K562 (cell line): ENCODE measurements at regions not wholly inside any gene's neighbourhood (a gene's known extent, or its start where the extent isn't known, plus 50 kb on each side); places are given as distances from the start of the nearest gene placed in this dataset.

ENCODE experiments used
- ATAC-seq: fragments of 200-7000 bp; cut with Tn5 transposase; 3 replicates; pipeline ENCODE4 v1.9.1; 2020; ENCODE audit warnings: moderate library complexity
- BruUV-seq: library from RNA; stranded (reverse); fragments of 400-500 nt; replicated peaks from 2 replicates; lab custom pipeline; 2021; lab: Mats Ljungman, UMichigan
- CTCF ChIA-PET: fragments of 300-600 bp; formaldehyde crosslinking; extraction: SDS; loops from one replicate; lab custom pipeline; 2021; ENCODE audit warnings: low intra/inter-chr PET ratio; lab: Yijun Ruan, JAX
- POLR2A ChIA-PET: fragments of 300-600, 350-650 bp; sonication (Branson Sonifier 250); formaldehyde crosslinking; extraction: SDS; loops from one replicate; lab custom pipeline; 2021; ENCODE audit warnings: antibody characterized with exemption, inconsistent platforms; lab: Yijun Ruan, JAX
- DNase-seq, 4 experiments: peaks; one replicate each; pipeline versions ENCODE4 v3.0.0 to v3.0.0-alpha.2; 2011 to 2018; ENCODE audit warnings: low spot score in 3 of 4, mixed read lengths in 3 of 4; ENCODE audit errors: extremely low read depth in 1 of 4
- FAIRE-seq: peaks from 2 replicates; lab custom pipeline; 2011; peaks lifted over from hg19 to GRCh38; lab: Jason Lieb, UNC
- H2AFZ ChIP-seq: 2 replicates; pipeline ENCODE4 v1.6.0; 2011; ENCODE audit warnings: low read depth, low read length, control low read depth, inconsistent platforms
- H3K27ac ChIP-seq: fragments of 200-600 bp; 3 replicates; pipeline ENCODE4 v1.8.0; 2011; ENCODE audit warnings: low read depth, mild to moderate bottlenecking, control low read depth, inconsistent platforms, low read length, moderate library complexity, mixed read lengths; ENCODE audit errors: extremely low read depth
- H3K27me3 ChIP-seq, 2 experiments: fragments of 300-600 bp in 1 of 2; 2 replicates in 1 of 2; 3 replicates in 1 of 2; pipeline versions ENCODE4 v1.6.0 to v1.8.0; 2011; ENCODE audit warnings: inconsistent platforms in 2 of 2, low read length in 2 of 2, mild to moderate bottlenecking in 1 of 2, mixed read lengths in 1 of 2, moderate library complexity in 1 of 2; ENCODE audit not compliant: control insufficient read depth in 2 of 2, insufficient read depth in 2 of 2
- H3K36me3 ChIP-seq: fragments of 300-600 bp; 3 replicates; pipeline ENCODE4 v1.8.0; 2011; ENCODE audit warnings: mild to moderate bottlenecking, low read length, inconsistent platforms; ENCODE audit not compliant: control insufficient read depth, insufficient read depth
- H3K4me1 ChIP-seq, 2 experiments: fragments of 200-600 bp in 1 of 2; replicated peaks in 1 of 2; 2 replicates in 1 of 2; 3 replicates in 1 of 2; pipeline versions ENCODE4 v1.5.1 to v1.8.0; 2011; ENCODE audit warnings: inconsistent platforms in 2 of 2, low read length in 2 of 2, mild to moderate bottlenecking in 1 of 2, mixed read lengths in 1 of 2, moderate library complexity in 1 of 2; ENCODE audit not compliant: control insufficient read depth in 2 of 2, insufficient read depth in 2 of 2
- H3K4me2 ChIP-seq: 2 replicates; pipeline ENCODE4 v1.6.1; 2011; ENCODE audit warnings: low read length, control low read depth, inconsistent platforms, mixed read lengths; ENCODE audit not compliant: insufficient read depth
- H3K4me3 ChIP-seq: fragments of 200-600 bp; sonication (generic), shearing (Covaris generic); 2 replicates; pipeline ENCODE4 v1.5.1; 2016; ENCODE audit warnings: control low read depth, inconsistent platforms
- H3K79me2 ChIP-seq: fragments of 200-600 bp; 3 replicates; pipeline ENCODE4 v1.8.0; 2011; ENCODE audit warnings: low read length, inconsistent platforms; ENCODE audit not compliant: control insufficient read depth, insufficient read depth
- H3K9ac ChIP-seq, 2 experiments: 2 replicates each; pipeline versions ENCODE4 v1.6.0 to v1.6.1; 2011; ENCODE audit warnings: low read depth in 2 of 2, low read length in 2 of 2, control low read depth in 1 of 2, inconsistent platforms in 1 of 2, mild to moderate bottlenecking in 1 of 2, mixed read lengths in 1 of 2; ENCODE audit not compliant: insufficient read depth in 1 of 2
- H3K9me1 ChIP-seq: one replicate; pipeline ENCODE4 v1.6.0; 2011; ENCODE audit warnings: inconsistent platforms, mild to moderate bottlenecking, low read length, moderate library complexity; ENCODE audit not compliant: control insufficient read depth, insufficient read depth
- H3K9me3 ChIP-seq: replicated peaks from 2 replicates; pipeline ENCODE4 v1.5.1; 2011; ENCODE audit warnings: low read depth, low read length, inconsistent platforms; ENCODE audit not compliant: control insufficient read depth, insufficient read depth
- H4K20me1 ChIP-seq: replicated peaks from 2 replicates; pipeline ENCODE4 v1.6.1; 2011; ENCODE audit warnings: low read length, inconsistent platforms, mixed read lengths; ENCODE audit not compliant: control insufficient read depth, insufficient read depth
- BRF1 ChIP-seq: IDR thresholded peaks from 3 replicates; pipeline ENCODE4 v1.6.1; 2011; ENCODE audit warnings: borderline replicate concordance, mild to moderate bottlenecking; ENCODE audit not compliant: insufficient read length; ENCODE audit errors: extremely low read depth
- CTCFL ChIP-seq: IDR thresholded peaks from 2 replicates; pipeline ENCODE4 v1.6.1; 2011; ENCODE audit warnings: borderline replicate concordance, low read depth, mild to moderate bottlenecking, moderate library complexity, low read length; ENCODE audit not compliant: insufficient read depth, poor library complexity, severe bottlenecking
- GABPB2 ChIP-seq: fragments of 250-450 bp; sonication (Bioruptor Pico); conservative IDR thresholded peaks from 2 replicates; pipeline ENCODE4 v1.5.1; 2021; ENCODE audit warnings: mild to moderate bottlenecking
- HMG20A ChIP-seq: fragments of 450-650 bp; formaldehyde crosslinking; conservative IDR thresholded peaks from 2 replicates; pipeline ENCODE4 v1.4.0; 2020; ENCODE audit warnings: mild to moderate bottlenecking, mixed read lengths
- HNRNPH1 ChIP-seq: fragments of 200-400 bp; formaldehyde crosslinking; optimal IDR thresholded peaks from 2 replicates; pipeline ENCODE3; 2017; ENCODE audit warnings: low read depth, mild to moderate bottlenecking, low read length, moderate library complexity
- MAFK ChIP-seq: IDR thresholded peaks from 2 replicates; pipeline ENCODE4 v1.6.1; 2011; ENCODE audit warnings: low read length, improper control_type of control experiment
- MEF2D ChIP-seq: conservative IDR thresholded peaks from 2 replicates; pipeline ENCODE4 v1.6.1; 2016; ENCODE audit warnings: low read depth, missing genetic modification characterization, missing compliant biosample characterization
- MEIS2 ChIP-seq: fragments of 450-650 bp; IDR thresholded peaks from 2 replicates; pipeline ENCODE4 v1.6.1; 2014; ENCODE audit warnings: mild to moderate bottlenecking; ENCODE audit not compliant: partially characterized antibody
- NFE2 ChIP-seq: IDR thresholded peaks from 2 replicates; pipeline ENCODE4 v1.6.1; 2014; ENCODE audit warnings: antibody characterized with exemption, low read depth
- NFIX ChIP-seq: fragments of 250-450 bp; sonication (Bioruptor Pico); IDR thresholded peaks from 2 replicates; pipeline ENCODE4 v1.4.0; 2020; ENCODE audit warnings: low read depth, mild to moderate bottlenecking, moderate library complexity
- RUNX1 ChIP-seq: sonication (generic); IDR thresholded peaks from 2 replicates; pipeline ENCODE4 v1.6.1; 2016; ENCODE audit warnings: antibody characterized with exemption, low read depth
- SMAD4 ChIP-seq: fragments of 250-450 bp; sonication (Bioruptor Pico); conservative IDR thresholded peaks from 2 replicates; pipeline ENCODE4 v1.8.0; 2021; ENCODE audit warnings: inconsistent platforms, mild to moderate bottlenecking, moderate library complexity
- SUPT5H ChIP-seq: fragments of 450-650 bp; IDR thresholded peaks from 2 replicates; pipeline ENCODE4 v1.6.1; 2016
- ZFPM2 ChIP-seq: fragments of 250-450 bp; sonication (Bioruptor Pico); IDR thresholded peaks from 2 replicates; pipeline ENCODE4 v1.5.1; 2022; ENCODE audit warnings: mild to moderate bottlenecking
- ZHX1 ChIP-seq: fragments of 150-350 bp; conservative IDR thresholded peaks from 2 replicates; pipeline ENCODE4 v1.6.1; 2014; ENCODE audit warnings: low read length
- ZNF124 ChIP-seq: sonication (generic); formaldehyde crosslinking; IDR thresholded peaks from 2 replicates; pipeline ENCODE4 v1.8.1; 2022; ENCODE audit warnings: missing genetic modification reagents
- ZNF436 ChIP-seq: fragments of 250-450, 450-650 bp; sonication (Bioruptor Pico); formaldehyde crosslinking; IDR thresholded peaks from 2 replicates; pipeline ENCODE4 v1.7.0; 2020; ENCODE audit warnings: mild to moderate bottlenecking
- ZNF57 ChIP-seq: fragments of 450-650 bp; formaldehyde crosslinking; IDR thresholded peaks from 2 replicates; pipeline ENCODE4 v1.4.0; 2020; ENCODE audit warnings: mild to moderate bottlenecking, moderate library complexity
- ZNF76 ChIP-seq: fragments of 250-450 bp; sonication (Bioruptor Pico); IDR thresholded peaks from 2 replicates; pipeline ENCODE4 v1.4.0; 2020; ENCODE audit warnings: mild to moderate bottlenecking, moderate library complexity, borderline replicate concordance
- WGBS: fragments of 100-300 bp; shearing (Covaris generic); methylation state at CpG from one replicate; pipeline ENCODE4 v1.1.6; 2016; ENCODE audit warnings: low coverage, mixed read lengths; ENCODE audit not compliant: insufficient coverage; ENCODE audit errors: missing lambda C conversion rate; 5-methylcytosine and 5-hydroxymethylcytosine counted together
- in situ Hi-C: fragments of 300-500 bp; cut with MboI; formaldehyde crosslinking; loops from 4 replicates; pipeline ENCODE4 v1.15.0; 2018; ENCODE audit warnings: inconsistent platforms, mixed read lengths
- intact Hi-C: fragments of 100-400 bp; cut with micrococcal nuclease; formaldehyde crosslinking; loops from 2 replicates; pipeline ENCODE4 v1.14.2; 2022

- no peak overlapping the region for H3K4me3 ChIP-seq
- H3K27me3 ChIP-seq: no peaks in the 10 kb centered on the region
- ATAC-seq (no peak), DNase-seq (no peak), FAIRE-seq (no peak)
- WGBS: 0% methylated on average over 3 of the region's 3 CpGs
- H2AFZ ChIP-seq: no peak overlapping the region
- no peaks in the 10 kb centered on the region for H3K9me1 ChIP-seq
- no TSS peak for BruUV-seq
- ChIA-PET CTCF (no interaction called here), POLR2A (no interaction called here)
- H3K4me1 ChIP-seq: no peaks in the 10 kb centered on the region
- no peaks in the 10 kb centered on the region for H3K36me3 ChIP-seq
- TF ChIP-seq NFE2: no peak
- no peak for TF ChIP-seq HNRNPH1
- TF ChIP-seq ZNF124 (CRISPR knock-in tag): no peak
- no peak for TF ChIP-seq NFIX (CRISPR knock-in tag)
- no peak for TF ChIP-seq SUPT5H
- no peak for TF ChIP-seq GABPB2
- TF ChIP-seq BRF1: no peak
- no peak for TF ChIP-seq MEIS2
- no peak for TF ChIP-seq HMG20A (CRISPR knock-in tag)
- no peak for TF ChIP-seq MEF2D
- TF ChIP-seq RUNX1: no peak
- TF ChIP-seq CTCFL: no peak
- TF ChIP-seq ZNF76 (CRISPR knock-in tag): no peak
- TF ChIP-seq ZHX1: no peak
- TF ChIP-seq SMAD4 (CRISPR knock-in tag): no peak
- TF ChIP-seq ZNF57 (CRISPR knock-in tag): no peak
- no peak for TF ChIP-seq ZNF436 (CRISPR knock-in tag)
- TF ChIP-seq MAFK: no peak
- no peak for TF ChIP-seq ZFPM2 (CRISPR knock-in tag)
- no peak overlapping the region for H3K27ac ChIP-seq
- H4K20me1 ChIP-seq: no peaks in the 10 kb centered on the region
- no peak overlapping the region for H3K9ac ChIP-seq
- no peaks in the 10 kb centered on the region for H3K9me3 ChIP-seq
- intact Hi-C loops (no loop called here), in situ Hi-C loops (no loop called here)
- H3K79me2 ChIP-seq: no peaks in the 10 kb centered on the region
- no peak overlapping the region for H3K4me2 ChIP-seq
Observed at GRCh38 chr13:62113179-62113578, 697.5 kb upstream of the PCDH20 start.
